ENCODE measurements at regions not wholly inside any gene's neighbourhood (a gene's known extent, or its start where the extent isn't known, plus 50 kb on each side); places are given as distances from the start of the nearest gene placed in this dataset.
A peak's percentile ranks its signal among the peaks of the same experiment; 100 is the strongest.

- no peak for DNase-seq
- no peak for TF ChIP-seq CTCF (IDR thresholded peaks at IDR 0.05)
- Mint-ChIP-seq H3K4me3 (no peak overlapping the region), H3K9me3 (no peaks in the 10 kb centered on the region), H3K27ac (no peak overlapping the region), H3K4me1 (ENCODE audit: low read depth) (peaks cover 10% of the 10 kb centered on the region), H3K27me3 (ENCODE audit: insufficient read depth) (peaks cover 26% of the 10 kb centered on the region), H3K36me3 (ENCODE audit: low read depth) (no peaks in the 10 kb centered on the region)
Measured at GRCh38 chr2:10990561-10991111, 78.9 kb downstream of the KCNF1 start.

GRCh38 chr2:10992023-10992791 lies 80.5 kb downstream of the KCNF1 start:
- Mint-ChIP-seq H3K36me3 (ENCODE audit: low read depth) (no peaks in the 10 kb centered on the region), H3K4me1 (ENCODE audit: low read depth) (peaks cover 10% of the 10 kb centered on the region), H3K27me3 (ENCODE audit: insufficient read depth) (peaks cover 20% of the 10 kb centered on the region), H3K4me3 (no peak overlapping the region), H3K27ac (no peak overlapping the region), H3K9me3 (no peaks in the 10 kb centered on the region)
- no peak for TF ChIP-seq CTCF (IDR thresholded peaks at IDR 0.05)
- DNase-seq, result no peak

GRCh38 chr2:10993001-10993481 lies 81.3 kb downstream of the KCNF1 start:
- Mint-ChIP-seq H3K36me3 (ENCODE audit: low read depth) (no peaks in the 10 kb centered on the region), H3K4me3 (no peak overlapping the region), H3K4me1 (ENCODE audit: low read depth) (peaks cover 10% of the 10 kb centered on the region), H3K27ac (no peak overlapping the region), H3K27me3 (ENCODE audit: insufficient read depth) (peaks cover 20% of the 10 kb centered on the region), H3K9me3 (no peaks in the 10 kb centered on the region)
- TF ChIP-seq CTCF (IDR thresholded peaks at IDR 0.05), result no peak
- peak; percentile 61 for DNase-seq

- DNase-seq, result no peak
- Mint-ChIP-seq H3K4me3 (no peak overlapping the region), H3K27ac (no peak overlapping the region), H3K4me1 (ENCODE audit: low read depth) (peaks cover 10% of the 10 kb centered on the region), H3K27me3 (ENCODE audit: insufficient read depth) (peaks cover 10% of the 10 kb centered on the region), H3K9me3 (no peaks in the 10 kb centered on the region), H3K36me3 (ENCODE audit: low read depth) (no peaks in the 10 kb centered on the region)
- no peak for TF ChIP-seq CTCF (IDR thresholded peaks at IDR 0.05)
Measured at GRCh38 chr2:10995366-10995970, 83.7 kb downstream of the KCNF1 start.

- no peak for TF ChIP-seq CTCF (IDR thresholded peaks at IDR 0.05)
- Mint-ChIP-seq H3K27ac (no peak overlapping the region), H3K9me3 (no peaks in the 10 kb centered on the region), H3K4me1 (ENCODE audit: low read depth) (no peaks in the 10 kb centered on the region), H3K4me3 (no peak overlapping the region), H3K27me3 (ENCODE audit: insufficient read depth) (peaks cover 16% of the 10 kb centered on the region), H3K36me3 (ENCODE audit: low read depth) (no peaks in the 10 kb centered on the region)
- DNase-seq, result no peak
Measured at GRCh38 chr2:11004199-11004598, 92.5 kb downstream of the KCNF1 start.
